ENCODE measurements at regions not wholly inside any gene's neighbourhood (a gene's known extent, or its start where the extent isn't known, plus 50 kb on each side); places are given as distances from the start of the nearest gene placed in this dataset.

DNA sequence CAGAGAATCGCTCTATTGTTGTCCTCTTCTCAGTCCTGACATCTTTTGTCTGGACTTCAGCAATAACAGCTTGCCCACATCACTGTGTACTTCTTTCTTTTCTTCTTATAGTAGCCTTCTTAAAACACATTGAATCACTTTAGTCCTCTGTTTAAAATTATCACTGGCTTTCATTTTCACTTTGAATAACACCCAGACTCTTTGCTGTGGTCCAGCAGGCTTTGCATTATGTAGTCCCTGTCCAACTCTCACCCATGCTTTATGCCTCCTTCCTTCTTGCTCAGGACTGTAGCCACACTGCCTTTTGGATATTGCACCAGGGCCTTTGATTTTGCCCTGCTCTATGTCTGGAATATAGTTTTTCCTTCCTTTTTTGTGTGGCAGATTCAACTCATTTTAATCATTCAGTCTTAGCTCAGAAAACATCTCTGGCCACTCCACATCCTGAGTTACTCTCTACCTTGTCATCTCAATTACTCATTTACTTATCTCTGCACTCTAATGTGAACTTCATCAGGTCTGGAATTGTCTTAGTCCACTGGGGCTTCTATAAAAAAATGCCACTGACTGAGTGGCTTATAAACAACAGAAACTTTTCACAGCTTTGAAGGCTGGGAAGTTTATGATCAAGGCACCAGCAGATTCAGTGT lies 168.2 kb downstream of the C4orf33 start:
- in situ Hi-C loops (cut with MboI; ENCODE audit: low sequenced_read_pairs) = no loop called here
- Histone ChIP-seq H2AK5ac (ENCODE audit: low read depth, low read length) (no peak overlapping the region), H2BK15ac (ENCODE audit: low read depth, low read length) (no peak overlapping the region), H3K36me3 (ENCODE audit: control insufficient read depth, insufficient read depth, low read length) (no peaks in the 10 kb centered on the region), H2AFZ (replicated peaks; ENCODE audit: low read length, poor library complexity) (no peak overlapping the region), H3K4me3 (ENCODE audit: insufficient read depth, low read depth, low read length) (no peak overlapping the region), H3K27ac (ENCODE audit: insufficient read depth, low read length) (no peak overlapping the region), H3K9me1 (ENCODE audit: insufficient read depth, low read length) (no peaks in the 10 kb centered on the region), H3K9ac (ENCODE audit: low read depth, low read length) (no peak overlapping the region), H3K23ac (ENCODE audit: low read depth, low read length) (no peak overlapping the region), H2AK9ac (replicated peaks; ENCODE audit: low read depth, low read length, poor library complexity) (no peak overlapping the region), H3K4ac (ENCODE audit: low read depth, low read length) (no peak overlapping the region), H2BK120ac (ENCODE audit: low read depth, low read length) (no peak overlapping the region), H3K56ac (ENCODE audit: extremely low read depth, insufficient read depth, low read length) (no peak overlapping the region), H3K4me1 (ENCODE audit: control insufficient read depth, insufficient read depth, low read length) (no peaks in the 10 kb centered on the region), H4K5ac (ENCODE audit: low read depth, low read length) (no peak overlapping the region), H3K9me3 (ENCODE audit: control insufficient read depth, insufficient read depth, low read length) (no peaks in the 10 kb centered on the region), H3K14ac (replicated peaks; ENCODE audit: low read depth, low read length) (no peak overlapping the region), H2BK5ac (ENCODE audit: low read depth, low read length, poor library complexity, severe bottlenecking) (no peak overlapping the region), H3K79me1 (ENCODE audit: low read depth in 1 of 2, low read length in 2 of 2) (no peaks in the 10 kb centered on the region), H4K8ac (ENCODE audit: low read depth in 2 of 2, low read length in 2 of 2) (no peak overlapping the region), H3K18ac (ENCODE audit: low read depth, low read length) (no peak overlapping the region), H2BK20ac (ENCODE audit: low read depth, low read length) (no peak overlapping the region), H4K20me1 (ENCODE audit: insufficient read depth, low read length) (no peaks in the 10 kb centered on the region), H3K27me3 (ENCODE audit: control insufficient read depth, insufficient read depth, low read length) (no peaks in the 10 kb centered on the region), H3K4me2 (ENCODE audit: low read depth, low read length) (no peak overlapping the region), H4K91ac (ENCODE audit: insufficient read depth, low read depth, low read length) (no peak overlapping the region)
- TF ChIP-seq, protein P1, sequence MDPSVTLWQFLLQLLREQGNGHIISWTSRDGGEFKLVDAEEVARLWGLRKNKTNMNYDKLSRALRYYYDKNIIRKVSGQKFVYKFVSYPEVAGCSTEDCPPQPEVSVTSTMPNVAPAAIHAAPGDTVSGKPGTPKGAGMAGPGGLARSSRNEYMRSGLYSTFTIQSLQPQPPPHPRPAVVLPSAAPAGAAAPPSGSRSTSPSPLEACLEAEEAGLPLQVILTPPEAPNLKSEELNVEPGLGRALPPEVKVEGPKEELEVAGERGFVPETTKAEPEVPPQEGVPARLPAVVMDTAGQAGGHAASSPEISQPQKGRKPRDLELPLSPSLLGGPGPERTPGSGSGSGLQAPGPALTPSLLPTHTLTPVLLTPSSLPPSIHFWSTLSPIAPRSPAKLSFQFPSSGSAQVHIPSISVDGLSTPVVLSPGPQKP (IDR thresholded peaks at IDR 0.05; ENCODE audit: borderline replicate concordance, low read depth, low read length) = no peak
- TF ChIP-seq NFE2L2 (IDR thresholded peaks at IDR 0.05; ENCODE audit: low read depth, low read length) = no peak
- no peak for TF ChIP-seq BHLHE40 (IDR thresholded peaks at IDR 0.05; ENCODE audit: low read depth, low read length)
- TF ChIP-seq, protein P2, sequence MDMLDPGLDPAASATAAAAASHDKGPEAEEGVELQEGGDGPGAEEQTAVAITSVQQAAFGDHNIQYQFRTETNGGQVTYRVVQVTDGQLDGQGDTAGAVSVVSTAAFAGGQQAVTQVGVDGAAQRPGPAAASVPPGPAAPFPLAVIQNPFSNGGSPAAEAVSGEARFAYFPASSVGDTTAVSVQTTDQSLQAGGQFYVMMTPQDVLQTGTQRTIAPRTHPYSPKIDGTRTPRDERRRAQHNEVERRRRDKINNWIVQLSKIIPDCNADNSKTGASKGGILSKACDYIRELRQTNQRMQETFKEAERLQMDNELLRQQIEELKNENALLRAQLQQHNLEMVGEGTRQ (IDR thresholded peaks at IDR 0.05; ENCODE audit: low read depth, low read length) = no peak
- no peak for TF ChIP-seq RAD21 (IDR thresholded peaks at IDR 0.05; ENCODE audit: low read length)
- TF ChIP-seq FOS (IDR thresholded peaks at IDR 0.05; ENCODE audit: low read depth, low read length) = no peak
- TF ChIP-seq CEBPB (IDR thresholded peaks at IDR 0.05; ENCODE audit: low read depth, low read length) = no peak
- TF ChIP-seq, protein P3, sequence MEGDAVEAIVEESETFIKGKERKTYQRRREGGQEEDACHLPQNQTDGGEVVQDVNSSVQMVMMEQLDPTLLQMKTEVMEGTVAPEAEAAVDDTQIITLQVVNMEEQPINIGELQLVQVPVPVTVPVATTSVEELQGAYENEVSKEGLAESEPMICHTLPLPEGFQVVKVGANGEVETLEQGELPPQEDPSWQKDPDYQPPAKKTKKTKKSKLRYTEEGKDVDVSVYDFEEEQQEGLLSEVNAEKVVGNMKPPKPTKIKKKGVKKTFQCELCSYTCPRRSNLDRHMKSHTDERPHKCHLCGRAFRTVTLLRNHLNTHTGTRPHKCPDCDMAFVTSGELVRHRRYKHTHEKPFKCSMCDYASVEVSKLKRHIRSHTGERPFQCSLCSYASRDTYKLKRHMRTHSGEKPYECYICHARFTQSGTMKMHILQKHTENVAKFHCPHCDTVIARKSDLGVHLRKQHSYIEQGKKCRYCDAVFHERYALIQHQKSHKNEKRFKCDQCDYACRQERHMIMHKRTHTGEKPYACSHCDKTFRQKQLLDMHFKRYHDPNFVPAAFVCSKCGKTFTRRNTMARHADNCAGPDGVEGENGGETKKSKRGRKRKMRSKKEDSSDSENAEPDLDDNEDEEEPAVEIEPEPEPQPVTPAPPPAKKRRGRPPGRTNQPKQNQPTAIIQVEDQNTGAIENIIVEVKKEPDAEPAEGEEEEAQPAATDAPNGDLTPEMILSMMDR (conservative IDR thresholded peaks at IDR 0.05; ENCODE audit: low read depth, low read length) = no peak
- TF ChIP-seq MAZ (IDR thresholded peaks at IDR 0.05; ENCODE audit: borderline replicate concordance, low read depth, low read length) = no peak
- no peak for TF ChIP-seq RCOR1 (IDR thresholded peaks at IDR 0.05; ENCODE audit: insufficient replicate concordance, low read length)
- no peak for TF ChIP-seq POLR2A (IDR thresholded peaks at IDR 0.05; ENCODE audit: low read depth, low read length)
- no peak for TF ChIP-seq CHD1 (IDR thresholded peaks at IDR 0.05; ENCODE audit: low read depth, low read length)
- no peak for TF ChIP-seq MXI1 (IDR thresholded peaks at IDR 0.05; ENCODE audit: borderline replicate concordance, low read depth, low read length)
- no peak for TF ChIP-seq MAFK (IDR thresholded peaks at IDR 0.05; ENCODE audit: low read depth, low read length)
- no peak for TF ChIP-seq RFX5 (IDR thresholded peaks at IDR 0.05; ENCODE audit: low read depth, low read length)
- no peak for TF ChIP-seq SMC3 (IDR thresholded peaks at IDR 0.05; ENCODE audit: low read depth, low read length)
- no TSS peak for BruUV-seq (replicated peaks)
- 83% methylated on average over 1 of the region's 1 CpG; no CpG with 5 or more reads in 1 of the 2 experiments for WGBS, 2 experiments (ENCODE audit: extremely low coverage in 2 of 2, insufficient read length in 1 of 2)
- ATAC-seq (ENCODE audit: low read depth) (no peak), DNase-seq (no peak)
- ChIA-PET CTCF (interaction anchor here (1.2 kb wide), 1 partner anchor 8 kb away, joined by 3 read pairs; no protein-coding TSS in a partner anchor), POLR2A (ENCODE audit: unreplicated experiment) (no interaction called here)
- dilution Hi-C loops (cut with HindIII; ENCODE audit: low sequenced_read_pairs, unreplicated experiment) = no loop called here
- intact Hi-C loops (cut with micrococcal nuclease) = no loop called here

Measured in IMR-90 (cell line).